ENCODE measurements at regions not wholly inside any gene's neighbourhood (a gene's known extent, or its start where the extent isn't known, plus 50 kb on each side); places are given as distances from the start of the nearest gene placed in this dataset.

DNA sequence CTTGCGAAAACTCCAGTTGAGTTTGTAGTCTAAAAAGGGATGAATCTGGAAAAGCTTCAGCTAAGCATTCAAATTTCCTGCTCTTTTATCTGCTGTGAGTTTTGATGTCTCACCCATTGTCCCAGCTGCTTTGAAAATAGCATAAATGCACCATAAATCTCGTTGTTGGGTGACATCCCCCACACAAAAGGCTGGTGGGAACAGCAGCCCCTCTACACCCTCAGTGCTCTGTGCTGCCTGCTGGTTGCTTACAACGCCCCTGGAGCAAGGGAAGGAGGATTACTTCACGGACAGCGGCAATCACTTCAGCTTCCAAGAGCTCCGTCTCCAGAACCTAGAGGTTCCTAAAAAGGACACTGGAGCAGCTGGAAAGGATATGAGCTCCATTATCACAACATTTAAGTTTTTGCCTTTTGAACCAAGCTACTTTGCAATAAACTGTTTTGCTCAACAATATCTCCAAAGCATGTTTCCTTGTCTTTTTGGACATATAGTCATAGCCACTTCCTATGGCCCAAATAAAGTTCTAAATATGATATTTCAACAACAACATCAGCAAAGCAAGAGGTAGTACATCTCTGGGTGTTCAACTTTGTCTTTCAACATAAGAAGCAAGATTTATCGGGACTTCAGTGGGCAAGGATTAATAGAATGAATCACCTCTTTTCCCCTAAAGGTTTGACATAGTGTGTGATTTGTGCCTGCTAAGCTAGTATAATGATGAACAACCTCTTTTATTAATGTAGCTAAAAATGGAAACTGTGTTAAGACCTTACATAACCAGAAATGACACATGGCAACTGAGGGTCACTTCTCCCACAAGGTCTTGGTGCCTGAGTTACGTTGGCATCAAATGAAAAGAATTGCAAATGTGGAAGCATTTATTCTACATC lies 413.5 kb downstream of the TXNL1 start:
- H3K36me3 ChIP-seq (ENCODE audit: control insufficient read depth, insufficient read depth, low read length): no peaks in the 10 kb centered on the region
- no peak overlapping the region for H3K27ac ChIP-seq (ENCODE audit: insufficient read depth, low read length)
- H3K9me3 ChIP-seq (ENCODE audit: control insufficient read depth, insufficient read depth, low read depth, low read length): no peaks in the 10 kb centered on the region
- no peaks in the 10 kb centered on the region for H3K79me2 ChIP-seq (ENCODE audit: control insufficient read depth, insufficient read depth, low read length)
- no peaks in the 10 kb centered on the region for H3K27me3 ChIP-seq (ENCODE audit: control insufficient read depth, insufficient read depth, low read length)
- peak overlapping the region; percentile 25 for H2AFZ ChIP-seq (ENCODE audit: low read length)
- H3K4me2 ChIP-seq (ENCODE audit: extremely low read depth, insufficient read depth, low read length): no peak overlapping the region
- no peak for DNase-seq (ENCODE audit: low read depth in 2 of 2)
- no peak overlapping the region for H3K9ac ChIP-seq (ENCODE audit: insufficient read depth, low read length)
- no peak overlapping the region for H3K4me3 ChIP-seq (replicated peaks in 1 of 4; ENCODE audit: control extremely low read depth in 1 of 4, insufficient read depth in 1 of 4, low read depth in 3 of 4, low read length in 4 of 4)
- no peaks in the 10 kb centered on the region for H4K20me1 ChIP-seq (ENCODE audit: control insufficient read depth, extremely low read depth, insufficient read depth, low read length)
- TF ChIP-seq, protein P1, sequence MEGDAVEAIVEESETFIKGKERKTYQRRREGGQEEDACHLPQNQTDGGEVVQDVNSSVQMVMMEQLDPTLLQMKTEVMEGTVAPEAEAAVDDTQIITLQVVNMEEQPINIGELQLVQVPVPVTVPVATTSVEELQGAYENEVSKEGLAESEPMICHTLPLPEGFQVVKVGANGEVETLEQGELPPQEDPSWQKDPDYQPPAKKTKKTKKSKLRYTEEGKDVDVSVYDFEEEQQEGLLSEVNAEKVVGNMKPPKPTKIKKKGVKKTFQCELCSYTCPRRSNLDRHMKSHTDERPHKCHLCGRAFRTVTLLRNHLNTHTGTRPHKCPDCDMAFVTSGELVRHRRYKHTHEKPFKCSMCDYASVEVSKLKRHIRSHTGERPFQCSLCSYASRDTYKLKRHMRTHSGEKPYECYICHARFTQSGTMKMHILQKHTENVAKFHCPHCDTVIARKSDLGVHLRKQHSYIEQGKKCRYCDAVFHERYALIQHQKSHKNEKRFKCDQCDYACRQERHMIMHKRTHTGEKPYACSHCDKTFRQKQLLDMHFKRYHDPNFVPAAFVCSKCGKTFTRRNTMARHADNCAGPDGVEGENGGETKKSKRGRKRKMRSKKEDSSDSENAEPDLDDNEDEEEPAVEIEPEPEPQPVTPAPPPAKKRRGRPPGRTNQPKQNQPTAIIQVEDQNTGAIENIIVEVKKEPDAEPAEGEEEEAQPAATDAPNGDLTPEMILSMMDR (conservative IDR thresholded peaks at IDR 0.05 in 1 of 2, IDR thresholded peaks at IDR 0.05 in 1 of 2; ENCODE audit: low read depth in 1 of 2, low read length in 2 of 2): no peak
- TF ChIP-seq EZH2 (IDR thresholded peaks at IDR 0.05; ENCODE audit: low read length, missing control alignments): no peak
- H3K4me1 ChIP-seq (ENCODE audit: control insufficient read depth, extremely low read depth, insufficient read depth, low read length): no peaks in the 10 kb centered on the region

GRCh38 chr18:56221195-56222065 lies 417.0 kb downstream of the TXNL1 start:
- no peak for TF ChIP-seq EZH2 (IDR thresholded peaks at IDR 0.05; ENCODE audit: low read length, missing control alignments)
- TF ChIP-seq, protein P1 (conservative IDR thresholded peaks at IDR 0.05 in 1 of 2, IDR thresholded peaks at IDR 0.05 in 1 of 2; ENCODE audit: low read depth in 1 of 2, low read length in 2 of 2): no peak
- Histone ChIP-seq H3K4me2 (ENCODE audit: extremely low read depth, insufficient read depth, low read length) (no peak overlapping the region), H2AFZ (ENCODE audit: low read length) (no peak overlapping the region), H3K79me2 (ENCODE audit: control insufficient read depth, insufficient read depth, low read length) (no peaks in the 10 kb centered on the region), H3K36me3 (ENCODE audit: control insufficient read depth, insufficient read depth, low read length) (no peaks in the 10 kb centered on the region), H3K4me1 (ENCODE audit: control insufficient read depth, extremely low read depth, insufficient read depth, low read length) (no peaks in the 10 kb centered on the region), H3K9me3 (ENCODE audit: control insufficient read depth, insufficient read depth, low read depth, low read length) (no peaks in the 10 kb centered on the region), H3K9ac (ENCODE audit: insufficient read depth, low read length) (no peak overlapping the region), H3K27ac (ENCODE audit: insufficient read depth, low read length) (no peak overlapping the region), H3K4me3 (replicated peaks in 1 of 4; ENCODE audit: control extremely low read depth in 1 of 4, insufficient read depth in 1 of 4, low read depth in 3 of 4, low read length in 4 of 4) (no peak overlapping the region), H4K20me1 (ENCODE audit: control insufficient read depth, extremely low read depth, insufficient read depth, low read length) (no peaks in the 10 kb centered on the region), H3K27me3 (ENCODE audit: control insufficient read depth, insufficient read depth, low read length) (no peaks in the 10 kb centered on the region)
- peak in 1 of 2 donors; percentile 21 for DNase-seq (ENCODE audit: low read depth in 2 of 2)

GRCh38 chr18:56217406-56217805 lies 421.0 kb downstream of the TXNL1 start:
- DNase-seq (ENCODE audit: low read depth in 2 of 2): no peak
- TF ChIP-seq EZH2 (IDR thresholded peaks at IDR 0.05; ENCODE audit: low read length, missing control alignments): no peak
- TF ChIP-seq, protein P1 (conservative IDR thresholded peaks at IDR 0.05 in 1 of 2, IDR thresholded peaks at IDR 0.05 in 1 of 2; ENCODE audit: low read depth in 1 of 2, low read length in 2 of 2): no peak
- no peaks in the 10 kb centered on the region for H4K20me1 ChIP-seq (ENCODE audit: control insufficient read depth, extremely low read depth, insufficient read depth, low read length)
- H3K36me3 ChIP-seq (ENCODE audit: control insufficient read depth, insufficient read depth, low read length): no peaks in the 10 kb centered on the region
- H3K9me3 ChIP-seq (ENCODE audit: control insufficient read depth, insufficient read depth, low read depth, low read length): no peaks in the 10 kb centered on the region
- no peaks in the 10 kb centered on the region for H3K27me3 ChIP-seq (ENCODE audit: control insufficient read depth, insufficient read depth, low read length)
- no peak overlapping the region for H2AFZ ChIP-seq (ENCODE audit: low read length)
- no peak overlapping the region for H3K9ac ChIP-seq (ENCODE audit: insufficient read depth, low read length)
- H3K4me1 ChIP-seq (ENCODE audit: control insufficient read depth, extremely low read depth, insufficient read depth, low read length): no peaks in the 10 kb centered on the region
- H3K27ac ChIP-seq (ENCODE audit: insufficient read depth, low read length): no peak overlapping the region
- no peaks in the 10 kb centered on the region for H3K79me2 ChIP-seq (ENCODE audit: control insufficient read depth, insufficient read depth, low read length)
- H3K4me2 ChIP-seq (ENCODE audit: extremely low read depth, insufficient read depth, low read length): no peak overlapping the region
- H3K4me3 ChIP-seq (replicated peaks in 1 of 4; ENCODE audit: control extremely low read depth in 1 of 4, insufficient read depth in 1 of 4, low read depth in 3 of 4, low read length in 4 of 4): no peak overlapping the region

Measured in fibroblast of lung (primary cell).